Nephron progenitor cell (in vitro differentiated cells): ENCODE measurements at regions not wholly inside any gene's neighbourhood (a gene's known extent, or its start where the extent isn't known, plus 50 kb on each side); places are given as distances from the start of the nearest gene placed in this dataset.

Source experiments
- DNase-seq: peaks from one replicate; pipeline ENCODE4 v3.0.0; 2021
- H3K27ac Mint-ChIP-seq: 2 replicates; pipeline ENCODE4 v1.8.0; 2021; ENCODE audit warnings: mild to moderate bottlenecking, moderate library complexity, mixed read lengths
- H3K27me3 Mint-ChIP-seq: 2 replicates; pipeline ENCODE4 v1.8.0; 2021; ENCODE audit warnings: mild to moderate bottlenecking, low read depth, mixed read lengths; ENCODE audit not compliant: poor library complexity
- H3K36me3 Mint-ChIP-seq: 2 replicates; pipeline ENCODE4 v1.8.0; 2021; ENCODE audit warnings: low read depth, mixed read lengths
- H3K4me1 Mint-ChIP-seq: 2 replicates; pipeline ENCODE4 v1.8.0; 2021; ENCODE audit warnings: mixed read lengths
- H3K4me3 Mint-ChIP-seq: 2 replicates; pipeline ENCODE4 v1.8.0; 2021; ENCODE audit warnings: mild to moderate bottlenecking, moderate library complexity, mixed read lengths
- H3K9me3 Mint-ChIP-seq: 2 replicates; pipeline ENCODE4 v1.8.0; 2021; ENCODE audit warnings: mild to moderate bottlenecking, moderate library complexity, mixed read lengths
- TF ChIP-seq, protein P1 (sequence below): fragments of 200-600 bp; sonication (generic); IDR thresholded peaks from 2 replicates; pipeline ENCODE4 v1.5.0; 2021; ENCODE audit warnings: antibody characterized with exemption

DNA sequence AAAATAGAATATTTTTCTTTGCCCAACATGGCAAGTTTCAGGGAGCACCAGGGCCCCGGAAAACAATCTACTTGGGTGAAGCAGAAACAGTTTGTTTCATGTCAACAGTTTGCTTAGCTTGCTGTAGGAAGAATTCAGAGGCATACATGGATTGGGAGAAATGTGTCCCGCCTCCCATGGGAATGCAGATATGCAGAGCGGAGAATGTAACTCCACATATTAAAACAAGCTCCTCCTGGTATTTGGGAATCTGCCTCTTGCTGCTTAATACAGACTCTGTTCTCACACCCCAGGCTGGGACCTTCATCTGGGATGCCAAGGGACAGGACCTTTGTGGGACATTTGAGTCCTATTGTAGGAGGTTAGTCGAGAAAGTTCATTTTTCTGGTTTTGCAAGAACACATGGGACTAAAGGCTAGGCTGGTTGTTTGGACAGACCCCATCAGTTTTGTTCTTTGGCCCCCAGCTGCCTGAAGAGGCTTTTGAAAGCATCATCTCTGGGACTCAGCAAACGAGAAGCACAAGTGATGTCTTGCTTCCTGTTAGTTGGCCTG is 220.5 kb upstream of the ADRA1B start:
- DNase-seq = no peak
- TF ChIP-seq, protein P1, sequence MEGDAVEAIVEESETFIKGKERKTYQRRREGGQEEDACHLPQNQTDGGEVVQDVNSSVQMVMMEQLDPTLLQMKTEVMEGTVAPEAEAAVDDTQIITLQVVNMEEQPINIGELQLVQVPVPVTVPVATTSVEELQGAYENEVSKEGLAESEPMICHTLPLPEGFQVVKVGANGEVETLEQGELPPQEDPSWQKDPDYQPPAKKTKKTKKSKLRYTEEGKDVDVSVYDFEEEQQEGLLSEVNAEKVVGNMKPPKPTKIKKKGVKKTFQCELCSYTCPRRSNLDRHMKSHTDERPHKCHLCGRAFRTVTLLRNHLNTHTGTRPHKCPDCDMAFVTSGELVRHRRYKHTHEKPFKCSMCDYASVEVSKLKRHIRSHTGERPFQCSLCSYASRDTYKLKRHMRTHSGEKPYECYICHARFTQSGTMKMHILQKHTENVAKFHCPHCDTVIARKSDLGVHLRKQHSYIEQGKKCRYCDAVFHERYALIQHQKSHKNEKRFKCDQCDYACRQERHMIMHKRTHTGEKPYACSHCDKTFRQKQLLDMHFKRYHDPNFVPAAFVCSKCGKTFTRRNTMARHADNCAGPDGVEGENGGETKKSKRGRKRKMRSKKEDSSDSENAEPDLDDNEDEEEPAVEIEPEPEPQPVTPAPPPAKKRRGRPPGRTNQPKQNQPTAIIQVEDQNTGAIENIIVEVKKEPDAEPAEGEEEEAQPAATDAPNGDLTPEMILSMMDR = no peak
- no peak overlapping the region for H3K4me3 Mint-ChIP-seq

DNA sequence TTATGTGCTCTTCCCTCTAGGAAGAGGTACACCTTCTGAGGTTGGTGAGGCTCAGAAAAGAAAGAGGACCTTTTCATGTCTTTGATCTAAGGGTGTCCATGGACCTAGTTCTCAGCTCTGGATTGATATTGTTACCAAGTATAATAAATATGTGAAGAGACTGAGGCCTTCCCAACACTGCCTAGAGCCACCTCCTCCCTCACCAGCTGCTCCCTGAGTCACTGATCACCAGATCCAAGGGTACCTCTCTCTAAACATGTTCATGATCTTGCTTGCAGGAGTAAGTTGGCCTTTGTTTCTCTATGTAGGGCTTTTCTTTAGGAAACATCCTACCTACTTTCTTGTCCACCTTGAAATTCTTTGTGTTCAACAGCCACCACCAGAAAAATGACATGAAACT is 218.8 kb upstream of the ADRA1B start:
- H3K36me3 Mint-ChIP-seq = peaks cover 3% of the 10 kb centered on the region

More for the DNA sequence above, 220.5 kb upstream of the ADRA1B start:
- Mint-ChIP-seq H3K9me3 (peaks cover 31% of the 10 kb centered on the region), H3K4me1 (no peaks in the 10 kb centered on the region), H3K27me3 (peaks cover 9% of the 10 kb centered on the region), H3K36me3 (peaks cover 4% of the 10 kb centered on the region), H3K27ac (no peak overlapping the region)

GRCh38 chr5:159698322-159698721 is 218.0 kb upstream of the ADRA1B start:
- H3K4me3 Mint-ChIP-seq = no peak overlapping the region
- TF ChIP-seq, protein P1 = no peak
- DNase-seq = no peak
- H3K4me1 Mint-ChIP-seq = no peaks in the 10 kb centered on the region
- no peaks in the 10 kb centered on the region for H3K36me3 Mint-ChIP-seq
- no peak overlapping the region for H3K27ac Mint-ChIP-seq
- H3K27me3 Mint-ChIP-seq = peaks cover 4% of the 10 kb centered on the region
- peaks cover 12% of the 10 kb centered on the region for H3K9me3 Mint-ChIP-seq

More for the DNA sequence above, 218.8 kb upstream of the ADRA1B start:
- TF ChIP-seq, protein P1 = no peak
- no peak overlapping the region for H3K27ac Mint-ChIP-seq
- DNase-seq = no peak
- H3K4me3 Mint-ChIP-seq = no peak overlapping the region
- H3K27me3 Mint-ChIP-seq = peaks cover 4% of the 10 kb centered on the region
- H3K4me1 Mint-ChIP-seq = no peaks in the 10 kb centered on the region
- peaks cover 19% of the 10 kb centered on the region for H3K9me3 Mint-ChIP-seq

DNA sequence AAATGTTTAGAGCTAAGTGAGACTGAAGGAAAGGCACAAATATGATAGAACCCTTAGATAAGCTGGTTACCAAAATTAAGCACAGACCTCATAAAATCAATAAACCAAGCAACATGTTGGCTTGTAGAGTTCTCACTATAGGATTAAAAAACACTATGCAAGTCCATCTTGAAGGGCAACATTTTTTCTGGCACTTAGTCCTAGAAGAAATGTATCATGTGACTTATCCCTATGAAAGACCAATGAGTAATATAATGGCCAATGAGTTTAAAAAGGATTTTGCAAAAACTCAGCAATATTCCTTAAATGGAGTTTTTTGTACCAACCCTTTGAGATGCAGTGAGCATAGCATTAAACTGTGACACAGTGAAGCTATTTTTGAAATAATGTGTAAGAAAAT is 216.3 kb upstream of the ADRA1B start:
- H3K27me3 Mint-ChIP-seq = peaks cover 9% of the 10 kb centered on the region
- no peak overlapping the region for H3K4me3 Mint-ChIP-seq
- no peaks in the 10 kb centered on the region for H3K9me3 Mint-ChIP-seq
- no peaks in the 10 kb centered on the region for H3K36me3 Mint-ChIP-seq
- no peak overlapping the region for H3K27ac Mint-ChIP-seq
- no peaks in the 10 kb centered on the region for H3K4me1 Mint-ChIP-seq
- TF ChIP-seq, protein P1 = no peak
- no peak for DNase-seq

- TF ChIP-seq, protein P1 = no peak
- Mint-ChIP-seq H3K36me3 (peaks cover 5% of the 10 kb centered on the region), H3K27me3 (peaks cover 8% of the 10 kb centered on the region), H3K4me1 (no peaks in the 10 kb centered on the region), H3K4me3 (no peak overlapping the region), H3K9me3 (peaks cover 5% of the 10 kb centered on the region), H3K27ac (no peak overlapping the region)
- DNase-seq = no peak
These were observed 214.0 kb upstream of the ADRA1B start for GRCh38 chr5:159702301-159702700.

- TF ChIP-seq, protein P1 = no peak
- H3K27me3 Mint-ChIP-seq = peaks cover 8% of the 10 kb centered on the region
- no peak overlapping the region for H3K4me3 Mint-ChIP-seq
These were observed 213.5 kb upstream of the ADRA1B start for GRCh38 chr5:159702826-159703225.

More at GRCh38 chr5:159702826-159703225, 213.5 kb upstream of the ADRA1B start:
- DNase-seq = no peak
- H3K27ac Mint-ChIP-seq = no peak overlapping the region
- H3K36me3 Mint-ChIP-seq = peaks cover 10% of the 10 kb centered on the region
- peaks cover 11% of the 10 kb centered on the region for H3K9me3 Mint-ChIP-seq
- H3K4me1 Mint-ChIP-seq = no peaks in the 10 kb centered on the region
